ENCODE measurements at regions not wholly inside any gene's neighbourhood (a gene's known extent, or its start where the extent isn't known, plus 50 kb on each side); places are given as distances from the start of the nearest gene placed in this dataset.
"Not testable (repeated sequence)": the region's sequence is repeated elsewhere in the genome, so short reads cannot be mapped to it uniquely, and the experiment has no call there.

DNA sequence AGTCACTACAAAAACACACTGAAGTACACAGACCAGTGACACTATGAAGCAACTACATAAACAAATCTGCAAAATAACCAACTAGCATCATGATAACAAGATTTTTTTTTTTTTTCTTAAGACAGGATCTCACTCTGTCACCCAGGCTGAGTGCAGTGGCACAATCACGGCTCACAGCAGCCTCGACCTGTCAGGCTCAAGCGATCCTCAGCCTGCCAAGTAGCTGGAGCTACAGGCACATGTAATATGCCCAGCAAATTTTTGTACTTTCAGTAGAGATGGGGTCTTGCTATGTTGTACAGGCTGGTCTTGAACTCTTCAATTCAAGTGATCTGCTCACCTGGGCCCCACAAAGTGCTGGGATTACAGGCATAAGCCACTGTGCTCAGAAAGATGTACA is 140.5 kb downstream of the GOLGA6L6 start:
- not testable (repeated sequence) for TF ChIP-seq CTCF (conservative IDR thresholded peaks at IDR 0.05; ENCODE audit: low read depth, low read length); RCOR1 (IDR thresholded peaks at IDR 0.05; ENCODE audit: insufficient replicate concordance, low read length); CEBPB (IDR thresholded peaks at IDR 0.05; ENCODE audit: low read depth, low read length); POLR2A (IDR thresholded peaks at IDR 0.05; ENCODE audit: low read depth, low read length); MAZ (IDR thresholded peaks at IDR 0.05; ENCODE audit: borderline replicate concordance, low read depth, low read length); BHLHE40 (IDR thresholded peaks at IDR 0.05; ENCODE audit: low read depth, low read length); MAFK (IDR thresholded peaks at IDR 0.05; ENCODE audit: low read depth, low read length); MXI1 (IDR thresholded peaks at IDR 0.05; ENCODE audit: borderline replicate concordance, low read depth, low read length); SMC3 (IDR thresholded peaks at IDR 0.05; ENCODE audit: low read depth, low read length); RFX5 (IDR thresholded peaks at IDR 0.05; ENCODE audit: low read depth, low read length); RAD21 (IDR thresholded peaks at IDR 0.05; ENCODE audit: low read length); FOS (IDR thresholded peaks at IDR 0.05; ENCODE audit: low read depth, low read length)
